HG03457 (cell line): ENCODE measurements at regions not wholly inside any gene's neighbourhood (a gene's known extent, or its start where the extent isn't known, plus 50 kb on each side); places are given as distances from the start of the nearest gene placed in this dataset.
"Not testable (repeated sequence)": the region's sequence is repeated elsewhere in the genome, so short reads cannot be mapped to it uniquely, and the experiment has no call there.

Experiments
- ATAC-seq: cut with Tn5 transposase; IDR thresholded peaks from one replicate; pipeline ENCODE4 v1.9.1; 2021; ENCODE audit warnings: moderate number of reproducible peaks; ENCODE audit not compliant: unreplicated experiment

- ATAC-seq = no peak
Observed at GRCh38 chr1:79532555-79532954, 526.0 kb upstream of the ADGRL4 start.

- ATAC-seq = no peak
Observed at GRCh38 chr1:79531790-79532189, 525.3 kb upstream of the ADGRL4 start.

- ATAC-seq = no peak
Observed at GRCh38 chr1:79530476-79530875, 523.9 kb upstream of the ADGRL4 start.

GRCh38 chr1:79530055-79530454, 523.5 kb upstream of the ADGRL4 start:
- no peak for ATAC-seq

GRCh38 chr1:79524126-79524525, 517.6 kb upstream of the ADGRL4 start:
- no peak for ATAC-seq

- ATAC-seq = no peak
Observed at GRCh38 chr1:79519084-79519760, 512.7 kb upstream of the ADGRL4 start.

GRCh38 chr1:79517470-79518224, 511.1 kb upstream of the ADGRL4 start:
- ATAC-seq = no peak

- no peak for ATAC-seq
Observed at GRCh38 chr1:79507770-79508169, 501.2 kb upstream of the ADGRL4 start.

- ATAC-seq = no peak
Observed at GRCh38 chr1:79501153-79501552, 494.6 kb upstream of the ADGRL4 start.

GRCh38 chr1:79499541-79499940, 493.0 kb upstream of the ADGRL4 start:
- no peak for ATAC-seq

GRCh38 chr1:79497193-79497773, 490.8 kb upstream of the ADGRL4 start:
- ATAC-seq = no peak

GRCh38 chr1:79496129-79496528, 489.6 kb upstream of the ADGRL4 start:
- no peak for ATAC-seq

- not testable (repeated sequence) for ATAC-seq
Observed at GRCh38 chr1:79493702-79494101, 487.2 kb upstream of the ADGRL4 start.

GRCh38 chr1:79488572-79489121, 482.1 kb upstream of the ADGRL4 start:
- ATAC-seq = not testable (repeated sequence)

- no peak for ATAC-seq
Observed at GRCh38 chr1:79478728-79479373, 472.3 kb upstream of the ADGRL4 start.

GRCh38 chr1:79478160-79478559, 471.6 kb upstream of the ADGRL4 start:
- no peak for ATAC-seq

GRCh38 chr1:79472067-79472656, 465.6 kb upstream of the ADGRL4 start:
- peak; percentile 74 for ATAC-seq

GRCh38 chr1:79469139-79469538, 462.6 kb upstream of the ADGRL4 start:
- ATAC-seq = no peak

GRCh38 chr1:79460773-79461436, 454.4 kb upstream of the ADGRL4 start:
- peak; percentile 98 for ATAC-seq

GRCh38 chr1:79457562-79458224, 451.2 kb upstream of the ADGRL4 start:
- ATAC-seq = no peak
